ENCODE measurements at regions not wholly inside any gene's neighbourhood (a gene's known extent, or its start where the extent isn't known, plus 50 kb on each side); places are given as distances from the start of the nearest gene placed in this dataset.

DNA sequence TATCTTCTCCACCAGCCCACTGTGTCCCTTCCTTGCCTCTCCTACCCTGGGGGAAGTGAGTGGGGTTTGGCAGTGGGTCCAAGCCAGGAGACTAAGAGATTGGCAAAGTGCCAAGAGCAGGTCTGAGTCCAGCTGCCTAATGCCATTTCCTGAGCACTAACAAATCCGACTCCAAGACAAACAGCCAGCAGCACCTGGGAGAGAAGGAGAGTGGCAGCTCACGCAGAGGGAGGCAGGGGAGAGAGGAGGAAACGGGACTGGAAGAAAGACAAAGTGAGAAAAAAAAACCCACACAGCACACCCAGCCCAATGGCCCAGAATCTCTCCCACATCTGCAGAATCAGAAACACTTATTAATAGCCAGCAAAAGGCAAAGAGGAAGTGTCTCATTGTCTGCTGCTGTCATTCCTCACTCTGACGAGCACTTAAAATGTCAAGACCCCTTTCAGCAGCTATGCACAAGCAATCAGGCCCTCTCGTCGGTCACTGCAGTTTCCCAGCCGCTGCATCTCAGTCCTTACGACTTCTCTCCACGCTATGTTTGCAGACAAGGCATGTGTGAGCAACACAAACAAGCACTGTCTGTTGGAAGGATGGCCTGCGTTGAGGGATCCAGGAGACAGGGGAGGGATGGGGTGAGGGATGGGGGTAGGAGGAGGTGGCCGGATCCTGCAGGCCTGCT lies 558.4 kb upstream of the CADM1 start:
- H3K27ac Mint-ChIP-seq, result peak overlapping the region; percentile 14 to 62 (median 21)
- TF ChIP-seq, protein P1, sequence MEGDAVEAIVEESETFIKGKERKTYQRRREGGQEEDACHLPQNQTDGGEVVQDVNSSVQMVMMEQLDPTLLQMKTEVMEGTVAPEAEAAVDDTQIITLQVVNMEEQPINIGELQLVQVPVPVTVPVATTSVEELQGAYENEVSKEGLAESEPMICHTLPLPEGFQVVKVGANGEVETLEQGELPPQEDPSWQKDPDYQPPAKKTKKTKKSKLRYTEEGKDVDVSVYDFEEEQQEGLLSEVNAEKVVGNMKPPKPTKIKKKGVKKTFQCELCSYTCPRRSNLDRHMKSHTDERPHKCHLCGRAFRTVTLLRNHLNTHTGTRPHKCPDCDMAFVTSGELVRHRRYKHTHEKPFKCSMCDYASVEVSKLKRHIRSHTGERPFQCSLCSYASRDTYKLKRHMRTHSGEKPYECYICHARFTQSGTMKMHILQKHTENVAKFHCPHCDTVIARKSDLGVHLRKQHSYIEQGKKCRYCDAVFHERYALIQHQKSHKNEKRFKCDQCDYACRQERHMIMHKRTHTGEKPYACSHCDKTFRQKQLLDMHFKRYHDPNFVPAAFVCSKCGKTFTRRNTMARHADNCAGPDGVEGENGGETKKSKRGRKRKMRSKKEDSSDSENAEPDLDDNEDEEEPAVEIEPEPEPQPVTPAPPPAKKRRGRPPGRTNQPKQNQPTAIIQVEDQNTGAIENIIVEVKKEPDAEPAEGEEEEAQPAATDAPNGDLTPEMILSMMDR (IDR thresholded peaks at IDR 0.05; ENCODE audit: unreplicated experiment in 3 of 3), result no peak
- peaks cover 30% of the 10 kb centered on the region for H3K27me3 Mint-ChIP-seq (ENCODE audit: low read depth)
- no peaks in the 10 kb centered on the region for H3K36me3 Mint-ChIP-seq (ENCODE audit: low read depth)
- peaks cover 42% of the 10 kb centered on the region for H3K4me1 Mint-ChIP-seq
- no peak overlapping the region for H3K4me3 Mint-ChIP-seq
- H3K9me3 Mint-ChIP-seq, result no peaks in the 10 kb centered on the region

GRCh38 chr11:116062129-116062489 lies 557.9 kb upstream of the CADM1 start:
- Mint-ChIP-seq H3K4me1 (peaks cover 42% of the 10 kb centered on the region), H3K4me3 (no peak overlapping the region), H3K27me3 (ENCODE audit: low read depth) (peaks cover 33% of the 10 kb centered on the region), H3K9me3 (no peaks in the 10 kb centered on the region), H3K36me3 (ENCODE audit: low read depth) (no peaks in the 10 kb centered on the region), H3K27ac (peak overlapping the region in 2 of 3 experiments; percentile 14 to 62)
- TF ChIP-seq, protein P1 (IDR thresholded peaks at IDR 0.05; ENCODE audit: unreplicated experiment in 3 of 3), result no peak

DNA sequence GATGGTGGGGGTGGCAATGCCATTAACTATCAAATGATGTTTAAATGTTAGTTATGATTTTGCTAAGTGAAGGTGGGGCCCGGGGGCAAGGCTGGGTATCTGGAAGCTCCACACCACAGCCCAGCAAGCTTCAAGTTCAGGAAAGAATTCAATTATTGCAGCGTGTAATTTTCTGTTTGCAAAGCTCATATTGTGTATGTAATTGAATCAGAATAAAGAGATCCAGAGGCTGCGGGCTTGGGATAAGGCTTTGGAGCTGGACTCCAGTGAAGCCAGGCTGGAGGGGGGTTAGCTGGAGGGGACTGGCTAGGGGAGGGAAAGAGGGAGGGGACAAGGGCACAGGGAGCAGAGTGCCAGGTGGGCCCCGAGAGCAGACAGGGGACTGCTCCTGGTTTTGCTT lies 557.1 kb upstream of the CADM1 start:
- Mint-ChIP-seq H3K9me3 (no peaks in the 10 kb centered on the region), H3K4me1 (peaks cover 38% of the 10 kb centered on the region), H3K36me3 (ENCODE audit: low read depth) (no peaks in the 10 kb centered on the region), H3K4me3 (no peak overlapping the region), H3K27me3 (ENCODE audit: low read depth) (peaks cover 31% of the 10 kb centered on the region), H3K27ac (no peak overlapping the region)
- TF ChIP-seq, protein P1 (IDR thresholded peaks at IDR 0.05; ENCODE audit: unreplicated experiment in 3 of 3), result no peak

DNA sequence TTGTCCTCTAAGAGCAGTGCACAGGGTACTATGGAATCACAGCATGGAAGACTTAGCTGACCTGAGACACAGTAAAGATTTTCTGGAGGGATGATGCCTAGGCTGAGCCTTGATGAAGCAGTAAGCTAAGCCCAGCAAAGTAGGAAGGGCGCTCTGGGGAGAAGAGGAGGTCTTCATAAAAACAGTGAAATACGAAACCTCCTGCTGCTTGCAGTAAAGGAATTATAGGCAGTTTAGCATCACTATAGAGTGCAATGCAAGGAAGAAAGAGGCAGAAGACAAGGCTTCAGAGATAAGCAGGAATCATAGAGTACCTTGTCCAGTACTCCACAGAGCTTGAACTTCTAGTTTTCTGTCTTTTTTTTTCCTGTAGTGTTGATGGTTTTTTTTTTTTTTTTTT lies 555.7 kb upstream of the CADM1 start:
- H3K4me3 Mint-ChIP-seq, result no peak overlapping the region
- H3K27me3 Mint-ChIP-seq (ENCODE audit: low read depth), result peaks cover 38% of the 10 kb centered on the region
- H3K9me3 Mint-ChIP-seq, result no peaks in the 10 kb centered on the region
- H3K36me3 Mint-ChIP-seq (ENCODE audit: low read depth), result no peaks in the 10 kb centered on the region
- TF ChIP-seq, protein P1 (IDR thresholded peaks at IDR 0.05; ENCODE audit: unreplicated experiment in 3 of 3), result no peak
- H3K27ac Mint-ChIP-seq, result peak overlapping the region in 1 of 3 experiments; percentile 4
- peaks cover 36% of the 10 kb centered on the region for H3K4me1 Mint-ChIP-seq

- peaks cover 32% of the 10 kb centered on the region for H3K27me3 Mint-ChIP-seq (ENCODE audit: low read depth)
- H3K4me1 Mint-ChIP-seq, result peaks cover 18% of the 10 kb centered on the region
- H3K27ac Mint-ChIP-seq, result no peak overlapping the region
- no peaks in the 10 kb centered on the region for H3K9me3 Mint-ChIP-seq
- H3K36me3 Mint-ChIP-seq (ENCODE audit: low read depth), result no peaks in the 10 kb centered on the region
- TF ChIP-seq, protein P1 (IDR thresholded peaks at IDR 0.05; ENCODE audit: unreplicated experiment in 3 of 3), result no peak
- H3K4me3 Mint-ChIP-seq, result no peak overlapping the region
These were observed 552.8 kb upstream of the CADM1 start for GRCh38 chr11:116057000-116057399.

DNA sequence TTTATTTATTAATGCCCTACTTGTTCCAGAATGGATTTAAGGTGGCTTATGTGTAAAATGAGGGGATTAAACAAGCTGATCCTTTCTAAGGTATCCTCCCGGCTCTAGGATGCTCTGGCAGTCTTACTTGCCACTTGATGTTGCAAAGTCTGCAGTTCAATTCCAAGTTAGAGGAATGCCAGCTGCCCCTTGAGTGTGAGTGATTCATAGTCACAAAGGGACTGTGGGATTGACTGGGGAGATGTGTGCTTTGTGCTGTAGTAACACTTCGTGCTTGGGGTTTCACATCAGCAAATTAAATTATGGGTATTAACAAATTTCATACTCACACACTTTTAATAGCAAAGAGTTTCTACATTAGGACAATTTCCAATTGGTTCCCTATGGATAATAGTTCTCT lies 550.8 kb upstream of the CADM1 start:
- Mint-ChIP-seq H3K27me3 (ENCODE audit: low read depth) (peaks cover 29% of the 10 kb centered on the region), H3K36me3 (ENCODE audit: low read depth) (no peaks in the 10 kb centered on the region), H3K27ac (no peak overlapping the region), H3K4me3 (no peak overlapping the region), H3K4me1 (peaks cover 8% of the 10 kb centered on the region), H3K9me3 (no peaks in the 10 kb centered on the region)
- TF ChIP-seq, protein P1 (IDR thresholded peaks at IDR 0.05; ENCODE audit: unreplicated experiment in 3 of 3), result no peak
